ENCODE measurements at regions not wholly inside any gene's neighbourhood (a gene's known extent, or its start where the extent isn't known, plus 50 kb on each side); places are given as distances from the start of the nearest gene placed in this dataset.

- no peaks in the 10 kb centered on the region for H3K36me3 ChIP-seq
- H3K27me3 ChIP-seq = no peaks in the 10 kb centered on the region
- no peak for DNase-seq (ENCODE audit: low read depth in 1 of 2, low spot score in 1 of 2)
- no peak overlapping the region for H3K4me3 ChIP-seq
- H3K9me3 ChIP-seq (ENCODE audit: low read depth) = no peaks in the 10 kb centered on the region
- no peak overlapping the region for H3K27ac ChIP-seq
- TF ChIP-seq, protein P1, sequence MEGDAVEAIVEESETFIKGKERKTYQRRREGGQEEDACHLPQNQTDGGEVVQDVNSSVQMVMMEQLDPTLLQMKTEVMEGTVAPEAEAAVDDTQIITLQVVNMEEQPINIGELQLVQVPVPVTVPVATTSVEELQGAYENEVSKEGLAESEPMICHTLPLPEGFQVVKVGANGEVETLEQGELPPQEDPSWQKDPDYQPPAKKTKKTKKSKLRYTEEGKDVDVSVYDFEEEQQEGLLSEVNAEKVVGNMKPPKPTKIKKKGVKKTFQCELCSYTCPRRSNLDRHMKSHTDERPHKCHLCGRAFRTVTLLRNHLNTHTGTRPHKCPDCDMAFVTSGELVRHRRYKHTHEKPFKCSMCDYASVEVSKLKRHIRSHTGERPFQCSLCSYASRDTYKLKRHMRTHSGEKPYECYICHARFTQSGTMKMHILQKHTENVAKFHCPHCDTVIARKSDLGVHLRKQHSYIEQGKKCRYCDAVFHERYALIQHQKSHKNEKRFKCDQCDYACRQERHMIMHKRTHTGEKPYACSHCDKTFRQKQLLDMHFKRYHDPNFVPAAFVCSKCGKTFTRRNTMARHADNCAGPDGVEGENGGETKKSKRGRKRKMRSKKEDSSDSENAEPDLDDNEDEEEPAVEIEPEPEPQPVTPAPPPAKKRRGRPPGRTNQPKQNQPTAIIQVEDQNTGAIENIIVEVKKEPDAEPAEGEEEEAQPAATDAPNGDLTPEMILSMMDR (IDR thresholded peaks at IDR 0.05; ENCODE audit: low read depth, low read length) = no peak
- peaks cover 3% of the 10 kb centered on the region for H3K4me1 ChIP-seq (ENCODE audit: low read depth)
These were observed 108.2 kb downstream of the RASSF10 start for GRCh38 chr11:13117344-13117743.

GRCh38 chr11:13118194-13118593 is 109.1 kb downstream of the RASSF10 start:
- peaks cover 3% of the 10 kb centered on the region for H3K4me1 ChIP-seq (ENCODE audit: low read depth)
- H3K36me3 ChIP-seq = no peaks in the 10 kb centered on the region
- TF ChIP-seq, protein P1 (IDR thresholded peaks at IDR 0.05; ENCODE audit: low read depth, low read length) = no peak
- peak in 1 of 2 donors; percentile 85 for DNase-seq (ENCODE audit: low read depth in 1 of 2, low spot score in 1 of 2)
- no peak overlapping the region for H3K4me3 ChIP-seq
- H3K27ac ChIP-seq = no peak overlapping the region
- H3K27me3 ChIP-seq = no peaks in the 10 kb centered on the region
- no peaks in the 10 kb centered on the region for H3K9me3 ChIP-seq (ENCODE audit: low read depth)

DNA sequence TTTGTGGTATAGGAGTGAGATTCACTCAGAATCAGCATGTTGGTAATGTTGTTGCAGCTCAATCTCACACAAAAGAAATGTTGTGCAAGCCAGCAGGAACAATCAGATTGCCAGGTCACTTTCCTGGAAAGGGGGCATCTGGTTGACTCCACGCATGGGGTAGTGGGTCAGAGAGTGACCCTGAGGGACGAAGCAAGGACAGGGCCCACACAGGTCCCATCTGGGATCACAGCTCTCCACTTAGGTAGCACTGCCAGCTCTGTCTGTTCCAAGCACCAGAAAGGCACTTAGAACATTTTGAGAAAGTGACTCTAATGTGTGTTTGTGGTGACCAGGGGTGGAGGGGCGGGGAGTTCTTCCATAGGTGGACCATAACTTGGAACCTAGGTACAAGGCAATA is 109.5 kb downstream of the RASSF10 start:
- Histone ChIP-seq H3K36me3 (no peaks in the 10 kb centered on the region), H3K4me1 (ENCODE audit: low read depth) (peaks cover 3% of the 10 kb centered on the region), H3K27me3 (no peaks in the 10 kb centered on the region), H3K4me3 (no peak overlapping the region), H3K9me3 (ENCODE audit: low read depth) (no peaks in the 10 kb centered on the region), H3K27ac (no peak overlapping the region)
- TF ChIP-seq, protein P1 (IDR thresholded peaks at IDR 0.05; ENCODE audit: low read depth, low read length) = no peak
- no peak for DNase-seq (ENCODE audit: low read depth in 1 of 2, low spot score in 1 of 2)

DNA sequence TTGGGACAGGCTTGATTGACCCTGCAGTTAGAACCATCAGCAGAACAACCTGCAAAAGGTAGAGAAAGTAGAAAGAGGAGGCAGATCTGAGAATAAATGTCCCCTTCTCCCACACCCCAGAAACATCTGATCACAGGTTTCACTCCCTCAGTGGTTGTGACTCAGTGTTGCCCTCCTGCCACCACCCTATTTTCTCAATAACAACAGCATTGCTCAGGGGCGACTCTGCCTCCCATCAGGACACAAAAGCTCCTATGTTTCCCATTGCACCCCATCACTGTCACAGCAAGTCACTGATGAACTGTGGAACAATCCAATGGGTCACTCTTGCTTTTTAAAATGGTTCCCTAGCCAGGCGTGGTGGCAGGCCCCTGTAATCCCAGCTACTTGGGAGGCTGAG is 110.2 kb downstream of the RASSF10 start:
- H3K36me3 ChIP-seq = no peaks in the 10 kb centered on the region
- no peak overlapping the region for H3K4me3 ChIP-seq
- TF ChIP-seq, protein P1 (IDR thresholded peaks at IDR 0.05; ENCODE audit: low read depth, low read length) = no peak
- no peaks in the 10 kb centered on the region for H3K27me3 ChIP-seq
- no peak overlapping the region for H3K27ac ChIP-seq
- no peak for DNase-seq (ENCODE audit: low read depth in 1 of 2, low spot score in 1 of 2)
- no peaks in the 10 kb centered on the region for H3K9me3 ChIP-seq (ENCODE audit: low read depth)
- H3K4me1 ChIP-seq (ENCODE audit: low read depth) = peaks cover 3% of the 10 kb centered on the region

DNA sequence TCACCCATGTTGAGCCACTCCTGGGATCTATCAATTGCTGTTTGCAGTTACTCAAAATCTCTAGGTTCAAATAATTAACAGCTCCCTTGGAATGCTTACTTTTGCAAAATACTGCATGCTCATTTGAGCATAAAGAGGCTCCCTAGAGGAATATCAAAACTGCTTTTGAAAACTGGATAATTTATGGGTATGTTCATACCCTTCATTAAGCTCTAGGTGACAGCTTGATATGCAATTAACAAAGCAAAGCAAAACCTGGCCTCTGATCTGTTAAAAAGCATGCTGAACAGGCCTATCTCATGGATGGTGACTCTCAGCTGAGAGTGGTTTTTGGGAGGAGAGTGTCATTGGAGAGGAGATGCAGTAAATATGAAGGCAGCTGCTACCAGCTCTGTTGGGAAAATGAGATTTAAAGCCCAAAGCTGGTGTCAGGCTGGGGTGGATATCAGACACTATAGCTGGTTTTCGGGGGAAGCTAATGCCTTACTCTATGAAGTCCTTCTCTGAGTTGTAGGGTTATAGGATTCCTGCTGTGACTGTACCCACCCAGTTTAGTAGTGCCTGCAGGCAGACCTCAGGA is 110.9 kb downstream of the RASSF10 start:
- no peak for DNase-seq (ENCODE audit: low read depth in 1 of 2, low spot score in 1 of 2)
- no peak overlapping the region for H3K27ac ChIP-seq
- H3K36me3 ChIP-seq = no peaks in the 10 kb centered on the region
- H3K4me3 ChIP-seq = no peak overlapping the region
- no peaks in the 10 kb centered on the region for H3K27me3 ChIP-seq
- H3K9me3 ChIP-seq (ENCODE audit: low read depth) = no peaks in the 10 kb centered on the region
- TF ChIP-seq, protein P1 (IDR thresholded peaks at IDR 0.05; ENCODE audit: low read depth, low read length) = no peak
- no peaks in the 10 kb centered on the region for H3K4me1 ChIP-seq (ENCODE audit: low read depth)
